HepG2 (cell line): ENCODE measurements at regions not wholly inside any gene's neighbourhood (a gene's known extent, or its start where the extent isn't known, plus 50 kb on each side); places are given as distances from the start of the nearest gene placed in this dataset.

Experiments
- ATAC-seq: fragments of 200-7000 bp; cut with Tn5 transposase; 3 replicates; pipeline ENCODE4 v1.9.1; 2020; ENCODE audit warnings: mild to moderate bottlenecking, moderate library complexity
- BruUV-seq: library from RNA; stranded (reverse); fragments of 400-500 nt; replicated peaks from 2 replicates; lab custom pipeline; 2021; lab: Mats Ljungman, UMichigan
- CTCF ChIA-PET: fragments of 300-600 bp; formaldehyde crosslinking; extraction: SDS; loops from one replicate; lab custom pipeline; 2021; ENCODE audit warnings: low total read pairs, inconsistent platforms, low intra/inter-chr PET ratio; lab: Yijun Ruan, JAX
- POLR2A ChIA-PET: fragments of 350-600 bp; sonication (Branson Sonifier 250); formaldehyde crosslinking; loops from one replicate; lab custom pipeline; 2020; ENCODE audit warnings: antibody characterized with exemption, inconsistent platforms; lab: Yijun Ruan, JAX
- DNase-seq: peaks from one replicate; pipeline ENCODE4 v3.0.0-alpha.2; 2015; ENCODE audit warnings: low spot score
- FAIRE-seq: peaks from 3 replicates; lab custom pipeline; 2011; peaks lifted over from hg19 to GRCh38; lab: Jason Lieb, UNC
- H2AFZ ChIP-seq: one replicate; pipeline ENCODE4 v1.6.1; 2011; ENCODE audit warnings: low read length, inconsistent platforms
- H3K27ac ChIP-seq: fragments of 300-600 bp; 3 replicates; pipeline ENCODE4 v1.8.0; 2011; ENCODE audit warnings: mixed run types, mild to moderate bottlenecking, mixed read lengths, low read length, inconsistent platforms; ENCODE audit not compliant: insufficient read depth; ENCODE audit errors: extremely low read length
- H3K27me3 ChIP-seq, 2 experiments: fragments of 200-600 bp in 1 of 2; 2 replicates in 1 of 2; 3 replicates in 1 of 2; pipeline versions ENCODE4 v1.6.0 to v1.8.0; 2011; ENCODE audit warnings: low read length in 2 of 2, mild to moderate bottlenecking in 2 of 2, moderate library complexity in 2 of 2, inconsistent platforms in 1 of 2; ENCODE audit not compliant: insufficient read depth in 2 of 2, control insufficient read depth in 1 of 2
- H3K36me3 ChIP-seq, 2 experiments: fragments of 200-600 bp in 1 of 2; replicated peaks in 1 of 2; 2 replicates in 1 of 2; 3 replicates in 1 of 2; pipeline versions ENCODE4 v1.5.1 to v1.8.0; 2011; ENCODE audit warnings: low read length in 2 of 2, inconsistent platforms in 1 of 2; ENCODE audit not compliant: insufficient read depth in 2 of 2, control insufficient read depth in 1 of 2
- H3K4me1 ChIP-seq: 2 replicates; pipeline ENCODE4 v1.5.1; 2012; ENCODE audit warnings: low read length, inconsistent platforms; ENCODE audit not compliant: insufficient read depth
- H3K4me2 ChIP-seq: 2 replicates; pipeline ENCODE4 v1.6.0; 2011; ENCODE audit warnings: low read depth, low read length, inconsistent platforms
- H3K4me3 ChIP-seq, 3 experiments: fragments of 200-600 bp in 1 of 3; sonication (generic), shearing (Covaris generic) in 1 of 3; replicated peaks in 1 of 3; 2 replicates each; pipeline ENCODE4 v1.5.1; 2011 to 2016; ENCODE audit warnings: low read length in 3 of 3, inconsistent platforms in 2 of 3, low read depth in 2 of 3, mild to moderate bottlenecking in 2 of 3, control low read depth in 1 of 3, mixed read lengths in 1 of 3; ENCODE audit not compliant: insufficient read depth in 1 of 3
- H3K79me2 ChIP-seq: one replicate; pipeline ENCODE4 v1.6.1; 2011; ENCODE audit warnings: low read length, inconsistent platforms; ENCODE audit not compliant: insufficient read depth
- H3K9ac ChIP-seq: 2 replicates; pipeline ENCODE4 v1.6.0; 2011; ENCODE audit warnings: mild to moderate bottlenecking, low read depth, low read length, inconsistent platforms; ENCODE audit not compliant: insufficient read depth
- H3K9me3 ChIP-seq: 2 replicates; pipeline ENCODE4 v1.5.1; 2012; ENCODE audit warnings: mild to moderate bottlenecking, low read length
- H4K20me1 ChIP-seq: 2 replicates; pipeline ENCODE4 v1.6.0; 2011; ENCODE audit warnings: inconsistent platforms, mild to moderate bottlenecking, low read length, moderate library complexity; ENCODE audit not compliant: insufficient read depth
- AGO2 ChIP-seq: fragments of 200-400 bp; formaldehyde crosslinking; optimal IDR thresholded peaks from 2 replicates; pipeline ENCODE3; 2017; ENCODE audit warnings: mild to moderate bottlenecking, low read depth, low read length, moderate library complexity
- HDAC2 ChIP-seq: sonication (generic); formaldehyde crosslinking; IDR thresholded peaks from 2 replicates; pipeline ENCODE4 v1.4.0; 2020; ENCODE audit warnings: missing genetic modification reagents
- HDAC6 ChIP-seq: fragments of 200-600 bp; sonication (generic); IDR thresholded peaks from 2 replicates; pipeline ENCODE4 v1.7.0; 2017; ENCODE audit warnings: mild to moderate bottlenecking, antibody characterized with exemption, low read length, low read depth
- HNF4G ChIP-seq, 2 experiments: sonication (generic) in 1 of 2; formaldehyde crosslinking in 1 of 2; IDR thresholded peaks; 2 replicates each; pipeline versions ENCODE4 v1.4.0 to v1.6.1; 2011 to 2020; ENCODE audit warnings: borderline replicate concordance in 2 of 2, low read depth in 2 of 2, mild to moderate bottlenecking in 2 of 2, low read length in 1 of 2, missing genetic modification reagents in 1 of 2, moderate library complexity in 1 of 2
- KAT8 ChIP-seq: IDR thresholded peaks from 2 replicates; pipeline ENCODE4 v1.6.1; 2016; ENCODE audit warnings: missing genetic modification reagents, missing compliant biosample characterization
- KDM1A ChIP-seq: IDR thresholded peaks from 2 replicates; pipeline ENCODE4 v1.6.1; 2016; ENCODE audit warnings: missing compliant biosample characterization
- MAFF ChIP-seq: IDR thresholded peaks from 2 replicates; pipeline ENCODE4 v1.6.1; 2011; ENCODE audit warnings: low read depth, low read length, improper control_type of control experiment
- MAFK ChIP-seq, 2 experiments: IDR thresholded peaks in 1 of 2; conservative IDR thresholded peaks in 1 of 2; 2 replicates each; pipeline ENCODE4 v1.6.1; 2011; ENCODE audit warnings: improper control_type of control experiment in 2 of 2, low read length in 2 of 2
- SOX6 ChIP-seq, 2 experiments: fragments of 450-650 bp in 1 of 2; sonication (generic) in 1 of 2; formaldehyde crosslinking in 1 of 2; IDR thresholded peaks; 2 replicates each; pipeline versions ENCODE4 v1.4.0 to v1.6.1; 2017 to 2020; ENCODE audit warnings: antibody characterized with exemption in 1 of 2, mild to moderate bottlenecking in 1 of 2, missing genetic modification reagents in 1 of 2
- SP4 ChIP-seq: sonication (generic); formaldehyde crosslinking; IDR thresholded peaks from 2 replicates; pipeline ENCODE4 v1.8.1; 2023; ENCODE audit warnings: mild to moderate bottlenecking, missing genetic modification reagents
- TRIM24 ChIP-seq: sonication (generic); formaldehyde crosslinking; IDR thresholded peaks from 2 replicates; pipeline ENCODE4 v1.8.0; 2022; ENCODE audit warnings: mild to moderate bottlenecking, missing genetic modification reagents
- ZBED4 ChIP-seq: sonication (generic); formaldehyde crosslinking; IDR thresholded peaks from 2 replicates; pipeline ENCODE4 v1.4.0; 2020; ENCODE audit warnings: missing genetic modification reagents, borderline replicate concordance
- ZNF354B ChIP-seq: sonication (generic); formaldehyde crosslinking; IDR thresholded peaks from 2 replicates; pipeline ENCODE4 v1.8.0; 2022; ENCODE audit warnings: mild to moderate bottlenecking, missing genetic modification reagents
- ZNF652 ChIP-seq: IDR thresholded peaks from 2 replicates; pipeline ENCODE4 v1.6.1; 2016; ENCODE audit warnings: low read depth, borderline replicate concordance
- WGBS: methylation state at CpG from one replicate; pipeline ENCODE4 v1.1.6; 2017; ENCODE audit warnings: low lambda C conversion rate; 5-methylcytosine and 5-hydroxymethylcytosine counted together
- in situ Hi-C: cut with HindIII; loops from 2 replicates; pipeline ENCODE4 v1.10.0; 2017; ENCODE audit warnings: low pct_unique_long_range_greater_than_20kb; ENCODE audit not compliant: extremely low pct_ligation_motif_present
- intact Hi-C: fragments of 100-400 bp; cut with micrococcal nuclease; formaldehyde crosslinking; loops from one replicate; pipeline ENCODE4 v1.10.0; 2022; ENCODE audit not compliant: unreplicated experiment

GRCh38 chr6:141151710-141152417 lies 980.9 kb upstream of the GJE1 start:
- no peak overlapping the region for H3K27ac ChIP-seq
- in situ Hi-C loops (no loop called here), intact Hi-C loops (no loop called here)
- no peaks in the 10 kb centered on the region for H3K36me3 ChIP-seq
- no TSS peak for BruUV-seq
- CTCF ChIA-PET, result no interaction called here
- no peaks in the 10 kb centered on the region for H3K27me3 ChIP-seq
- H3K4me3 ChIP-seq, result no peak overlapping the region
- no peak overlapping the region for H2AFZ ChIP-seq
- DNase-seq (no peak), FAIRE-seq (no peak), ATAC-seq (no peak)
- POLR2A ChIA-PET, result no interaction called here
- peaks cover 10% of the 10 kb centered on the region for H3K9me3 ChIP-seq
- no peak overlapping the region for H3K9ac ChIP-seq
- H4K20me1 ChIP-seq, result no peaks in the 10 kb centered on the region
- TF ChIP-seq HDAC2 (CRISPR knock-in tag), result no peak
- TF ChIP-seq ZBED4 (CRISPR knock-in tag), result no peak
- no peak for TF ChIP-seq ZNF652 (CRISPR knock-in tag)
- TF ChIP-seq KAT8, result no peak
- peak; percentile 77 to 81 for TF ChIP-seq MAFK (conservative IDR thresholded peaks at IDR 0.05 in 1 of 2, IDR thresholded peaks at IDR 0.05 in 1 of 2; ENCODE audit: low read length in 2 of 2)
- no peak for TF ChIP-seq ZNF354B (CRISPR knock-in tag)
- peak; percentile 72 for TF ChIP-seq MAFF
- TF ChIP-seq HNF4G (IDR thresholded peaks at IDR 0.05; ENCODE audit: borderline replicate concordance, low read depth, low read length), result no peak
- TF ChIP-seq HNF4G (CRISPR knock-in tag; IDR thresholded peaks at IDR 0.05; ENCODE audit: borderline replicate concordance, low read depth), result no peak
- TF ChIP-seq SP4 (CRISPR knock-in tag), result no peak
- TF ChIP-seq TRIM24 (CRISPR knock-in tag), result no peak
- TF ChIP-seq SOX6 (IDR thresholded peaks at IDR 0.05), result no peak
- no peak for TF ChIP-seq SOX6 (CRISPR knock-in tag; IDR thresholded peaks at IDR 0.05)
- TF ChIP-seq HDAC6, result no peak
- TF ChIP-seq AGO2, result no peak
- no peak for TF ChIP-seq KDM1A (CRISPR knock-in tag)
- H3K4me1 ChIP-seq, result no peaks in the 10 kb centered on the region
- H3K4me2 ChIP-seq, result no peak overlapping the region
- 0% methylated on average over 3 of the region's 3 CpGs for WGBS
- no peaks in the 10 kb centered on the region for H3K79me2 ChIP-seq
